ENCODE measurements at regions not wholly inside any gene's neighbourhood (a gene's known extent, or its start where the extent isn't known, plus 50 kb on each side); places are given as distances from the start of the nearest gene placed in this dataset.

- Histone ChIP-seq H3K27ac (ENCODE audit: low read length) (no peak overlapping the region), H3K27me3 (ENCODE audit: low read depth, low read length) (peaks cover 59% of the 10 kb centered on the region)
Observed at GRCh38 chr1:228818296-228818695, 83.0 kb downstream of the RHOU start.

GRCh38 chr1:228818928-228819630 lies 83.8 kb downstream of the RHOU start:
- Histone ChIP-seq H3K27ac (ENCODE audit: low read length) (no peak overlapping the region), H3K36me3 (replicated peaks; ENCODE audit: low read depth, low read length) (no peaks in the 10 kb centered on the region), H2AFZ (ENCODE audit: low read depth, low read length) (no peak overlapping the region), H4K20me1 (ENCODE audit: insufficient read depth, low read length) (no peaks in the 10 kb centered on the region), H3K79me2 (ENCODE audit: low read length) (no peaks in the 10 kb centered on the region), H3K9ac (ENCODE audit: low read length) (no peak overlapping the region), H3K27me3 (ENCODE audit: low read depth, low read length) (peaks cover 55% of the 10 kb centered on the region), H3K4me1 (ENCODE audit: low read length) (no peaks in the 10 kb centered on the region), H3K4me2 (ENCODE audit: low read length) (no peak overlapping the region), H3K4me3 (ENCODE audit: low read length) (no peak overlapping the region), H3K9me3 (ENCODE audit: insufficient read depth, low read length) (no peaks in the 10 kb centered on the region)
- TF ChIP-seq EZH2phosphoT487 (IDR thresholded peaks at IDR 0.05; ENCODE audit: low read depth): no peak
- TF ChIP-seq CTCF (IDR thresholded peaks at IDR 0.05; ENCODE audit: low read depth, low read length): no peak

More at GRCh38 chr1:228818296-228818695, 83.0 kb downstream of the RHOU start:
- Histone ChIP-seq H2AFZ (ENCODE audit: low read depth, low read length) (no peak overlapping the region), H3K9ac (ENCODE audit: low read length) (no peak overlapping the region), H3K4me3 (ENCODE audit: low read length) (no peak overlapping the region), H3K79me2 (ENCODE audit: low read length) (no peaks in the 10 kb centered on the region), H3K9me3 (ENCODE audit: insufficient read depth, low read length) (no peaks in the 10 kb centered on the region), H4K20me1 (ENCODE audit: insufficient read depth, low read length) (no peaks in the 10 kb centered on the region), H3K4me1 (ENCODE audit: low read length) (no peaks in the 10 kb centered on the region), H3K4me2 (ENCODE audit: low read length) (no peak overlapping the region), H3K36me3 (replicated peaks; ENCODE audit: low read depth, low read length) (no peaks in the 10 kb centered on the region)
- TF ChIP-seq CTCF (IDR thresholded peaks at IDR 0.05; ENCODE audit: low read depth, low read length) (no peak), EZH2phosphoT487 (IDR thresholded peaks at IDR 0.05; ENCODE audit: low read depth) (no peak)

- H3K4me3 ChIP-seq (ENCODE audit: low read length): no peak overlapping the region
- TF ChIP-seq CTCF (IDR thresholded peaks at IDR 0.05; ENCODE audit: low read depth, low read length): no peak
- TF ChIP-seq EZH2phosphoT487 (IDR thresholded peaks at IDR 0.05; ENCODE audit: low read depth): no peak
- H3K9me3 ChIP-seq (ENCODE audit: insufficient read depth, low read length): no peaks in the 10 kb centered on the region
- H4K20me1 ChIP-seq (ENCODE audit: insufficient read depth, low read length): no peaks in the 10 kb centered on the region
- no peak overlapping the region for H3K9ac ChIP-seq (ENCODE audit: low read length)
- H3K4me2 ChIP-seq (ENCODE audit: low read length): no peak overlapping the region
- H3K36me3 ChIP-seq (replicated peaks; ENCODE audit: low read depth, low read length): no peaks in the 10 kb centered on the region
- peaks cover 49% of the 10 kb centered on the region for H3K27me3 ChIP-seq (ENCODE audit: low read depth, low read length)
- no peaks in the 10 kb centered on the region for H3K79me2 ChIP-seq (ENCODE audit: low read length)
- peaks cover 5% of the 10 kb centered on the region for H3K4me1 ChIP-seq (ENCODE audit: low read length)
- H2AFZ ChIP-seq (ENCODE audit: low read depth, low read length): no peak overlapping the region
- no peak overlapping the region for H3K27ac ChIP-seq (ENCODE audit: low read length)
Observed at GRCh38 chr1:228821252-228821651, 86.0 kb downstream of the RHOU start.

GRCh38 chr1:228823200-228823599 lies 87.9 kb downstream of the RHOU start:
- TF ChIP-seq CTCF (IDR thresholded peaks at IDR 0.05; ENCODE audit: low read depth, low read length) (no peak), EZH2phosphoT487 (IDR thresholded peaks at IDR 0.05; ENCODE audit: low read depth) (no peak)
- H3K9me3 ChIP-seq (ENCODE audit: insufficient read depth, low read length): no peaks in the 10 kb centered on the region
- H3K4me2 ChIP-seq (ENCODE audit: low read length): no peak overlapping the region
- no peak overlapping the region for H2AFZ ChIP-seq (ENCODE audit: low read depth, low read length)
- no peak overlapping the region for H3K9ac ChIP-seq (ENCODE audit: low read length)
- H3K4me3 ChIP-seq (ENCODE audit: low read length): no peak overlapping the region
- peaks cover 51% of the 10 kb centered on the region for H3K27me3 ChIP-seq (ENCODE audit: low read depth, low read length)
- H3K79me2 ChIP-seq (ENCODE audit: low read length): no peaks in the 10 kb centered on the region
- peaks cover 19% of the 10 kb centered on the region for H3K4me1 ChIP-seq (ENCODE audit: low read length)
- H4K20me1 ChIP-seq (ENCODE audit: insufficient read depth, low read length): no peaks in the 10 kb centered on the region
- no peak overlapping the region for H3K27ac ChIP-seq (ENCODE audit: low read length)
- H3K36me3 ChIP-seq (replicated peaks; ENCODE audit: low read depth, low read length): no peaks in the 10 kb centered on the region

Data from OCI-LY3 (cell line).